Fibroblast of the aortic adventitia (primary cell): ENCODE measurements at regions not wholly inside any gene's neighbourhood (a gene's known extent, or its start where the extent isn't known, plus 50 kb on each side); places are given as distances from the start of the nearest gene placed in this dataset.

Source experiments
- DNase-seq: peaks from one replicate; pipeline ENCODE4 v3.0.0-alpha.2; 2010; ENCODE audit warnings: low read depth
- H3K4me3 ChIP-seq: 2 replicates; pipeline ENCODE4 v1.5.1; 2011; ENCODE audit warnings: low read depth, mild to moderate bottlenecking, control low read depth, low read length, moderate library complexity
- TF ChIP-seq, protein P1 (sequence below): IDR thresholded peaks from 2 replicates; pipeline ENCODE4 v1.5.1; 2011; ENCODE audit warnings: mild to moderate bottlenecking, low read length, control low read depth, inconsistent platforms; ENCODE audit not compliant: insufficient read depth

DNA sequence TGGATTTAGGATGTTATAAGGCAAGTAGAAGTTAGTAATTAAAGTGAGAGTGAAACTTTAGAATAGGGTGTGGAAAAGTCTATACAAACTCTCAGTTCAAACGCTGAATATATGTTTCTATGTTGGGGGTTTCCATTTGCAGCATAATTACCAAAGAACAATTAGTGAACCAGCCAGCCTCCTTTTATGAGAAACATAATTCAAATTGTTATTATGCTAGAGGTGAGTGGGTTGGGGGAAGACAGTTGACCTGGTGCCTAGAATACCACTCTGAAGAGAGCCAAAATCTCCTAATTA is 435.8 kb downstream of the MDFIC start:
- H3K4me3 ChIP-seq: no peak overlapping the region
- TF ChIP-seq, protein P1, sequence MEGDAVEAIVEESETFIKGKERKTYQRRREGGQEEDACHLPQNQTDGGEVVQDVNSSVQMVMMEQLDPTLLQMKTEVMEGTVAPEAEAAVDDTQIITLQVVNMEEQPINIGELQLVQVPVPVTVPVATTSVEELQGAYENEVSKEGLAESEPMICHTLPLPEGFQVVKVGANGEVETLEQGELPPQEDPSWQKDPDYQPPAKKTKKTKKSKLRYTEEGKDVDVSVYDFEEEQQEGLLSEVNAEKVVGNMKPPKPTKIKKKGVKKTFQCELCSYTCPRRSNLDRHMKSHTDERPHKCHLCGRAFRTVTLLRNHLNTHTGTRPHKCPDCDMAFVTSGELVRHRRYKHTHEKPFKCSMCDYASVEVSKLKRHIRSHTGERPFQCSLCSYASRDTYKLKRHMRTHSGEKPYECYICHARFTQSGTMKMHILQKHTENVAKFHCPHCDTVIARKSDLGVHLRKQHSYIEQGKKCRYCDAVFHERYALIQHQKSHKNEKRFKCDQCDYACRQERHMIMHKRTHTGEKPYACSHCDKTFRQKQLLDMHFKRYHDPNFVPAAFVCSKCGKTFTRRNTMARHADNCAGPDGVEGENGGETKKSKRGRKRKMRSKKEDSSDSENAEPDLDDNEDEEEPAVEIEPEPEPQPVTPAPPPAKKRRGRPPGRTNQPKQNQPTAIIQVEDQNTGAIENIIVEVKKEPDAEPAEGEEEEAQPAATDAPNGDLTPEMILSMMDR: no peak
- DNase-seq: no peak

DNA sequence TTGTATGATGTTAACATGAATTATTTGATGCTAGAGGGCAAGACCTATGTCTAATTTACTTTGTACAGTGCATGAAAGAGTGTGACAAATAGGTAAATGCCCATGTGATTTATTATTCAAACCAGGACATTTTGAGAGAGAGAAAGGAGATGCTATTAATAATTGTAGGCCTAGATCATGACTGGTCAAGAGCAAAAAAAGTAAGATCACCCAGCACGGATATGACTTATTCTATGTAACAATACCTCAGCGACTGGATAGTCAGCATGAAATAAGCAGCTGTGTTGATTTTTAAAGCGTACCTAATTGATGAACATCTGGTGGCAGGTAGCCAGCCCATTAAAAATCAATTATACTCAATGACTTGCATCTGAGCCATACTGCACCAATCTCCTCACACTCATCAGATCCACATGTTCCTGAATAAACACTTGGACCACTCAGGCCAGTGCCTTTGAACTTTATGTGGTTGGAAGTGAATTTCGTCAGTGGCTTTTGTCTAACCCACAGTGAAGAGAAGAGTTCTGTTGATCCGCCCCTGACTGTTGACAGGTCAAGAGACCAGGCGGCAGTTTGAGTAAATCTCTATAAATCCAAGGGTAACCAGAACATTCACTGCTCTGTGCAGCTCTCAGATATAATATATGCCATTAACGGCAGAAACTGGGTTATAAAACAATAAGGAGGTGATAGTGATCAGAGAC is 435.3 kb downstream of the MDFIC start:
- TF ChIP-seq, protein P1: no peak
- peak; percentile 44 for DNase-seq
- no peak overlapping the region for H3K4me3 ChIP-seq

DNA sequence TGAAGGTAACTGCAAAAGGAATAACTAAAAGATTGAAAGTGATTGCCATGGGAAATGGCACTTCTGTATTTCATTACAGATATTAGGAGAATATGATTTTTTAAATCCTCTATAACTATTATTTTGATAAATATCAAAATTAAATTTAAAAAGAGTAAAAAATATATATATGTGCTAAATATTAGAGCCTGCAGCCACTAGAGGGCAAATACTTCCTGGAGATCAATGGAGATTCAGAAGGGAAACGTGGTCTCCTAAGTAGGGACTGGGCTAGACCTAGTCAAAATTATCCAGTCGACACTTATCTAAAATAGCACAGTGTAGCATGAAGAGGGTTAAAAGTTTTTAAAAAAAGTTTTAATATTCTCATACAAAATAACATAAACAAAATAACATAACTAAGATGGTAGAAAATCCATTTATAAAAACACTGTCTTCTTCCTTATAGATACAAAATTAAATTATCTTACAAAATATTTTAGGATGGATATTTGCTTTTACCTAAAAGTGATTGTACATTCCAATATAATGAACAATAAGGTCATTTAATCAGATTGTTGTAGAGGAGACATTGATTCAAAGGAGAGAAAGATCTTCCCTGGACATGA is 434.3 kb downstream of the MDFIC start:
- TF ChIP-seq, protein P1: peak; percentile 65
- peak; percentile 77 for DNase-seq

DNA sequence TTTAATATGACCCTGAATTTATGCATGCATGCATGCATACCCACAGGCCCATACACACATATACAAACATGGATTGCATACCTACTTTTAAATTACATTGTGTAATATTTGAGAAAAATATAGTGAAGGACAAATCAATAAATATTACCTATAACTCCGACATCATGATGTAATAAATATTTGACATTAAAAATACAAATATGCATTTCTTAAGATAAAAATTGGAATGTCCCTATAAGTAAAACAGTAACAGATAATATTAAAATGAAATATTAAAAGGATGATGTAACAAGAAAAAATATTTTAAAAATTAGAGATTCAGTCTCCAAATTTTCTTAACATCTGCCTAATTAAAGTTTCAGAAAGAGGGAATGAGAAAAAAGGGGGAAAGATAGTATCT is 433.0 kb downstream of the MDFIC start:
- DNase-seq: no peak
- TF ChIP-seq, protein P1: no peak
- no peak overlapping the region for H3K4me3 ChIP-seq

More for the DNA sequence above, 434.3 kb downstream of the MDFIC start:
- no peak overlapping the region for H3K4me3 ChIP-seq

DNA sequence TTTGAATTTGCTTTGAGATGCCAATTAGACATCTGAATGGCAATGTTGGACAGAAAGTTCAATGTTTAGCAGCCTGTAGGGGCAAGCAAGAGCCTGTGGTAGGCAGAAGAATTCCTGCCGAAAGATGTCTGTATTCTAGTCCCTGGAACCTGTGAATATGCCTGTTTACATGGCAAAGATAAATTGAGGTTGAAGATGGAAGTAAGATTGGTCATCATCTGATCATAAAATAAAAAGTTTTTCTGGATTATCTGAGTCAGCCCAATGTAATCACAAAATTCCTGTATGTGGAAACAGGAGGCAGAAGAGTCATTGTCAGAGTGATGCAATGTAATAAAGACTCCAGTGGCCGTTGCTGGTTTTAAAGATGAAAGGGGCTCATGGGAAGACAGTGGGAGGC is 430.5 kb downstream of the MDFIC start:
- TF ChIP-seq, protein P1: peak; percentile 20
- peak; percentile 73 for DNase-seq
- no peak overlapping the region for H3K4me3 ChIP-seq

DNA sequence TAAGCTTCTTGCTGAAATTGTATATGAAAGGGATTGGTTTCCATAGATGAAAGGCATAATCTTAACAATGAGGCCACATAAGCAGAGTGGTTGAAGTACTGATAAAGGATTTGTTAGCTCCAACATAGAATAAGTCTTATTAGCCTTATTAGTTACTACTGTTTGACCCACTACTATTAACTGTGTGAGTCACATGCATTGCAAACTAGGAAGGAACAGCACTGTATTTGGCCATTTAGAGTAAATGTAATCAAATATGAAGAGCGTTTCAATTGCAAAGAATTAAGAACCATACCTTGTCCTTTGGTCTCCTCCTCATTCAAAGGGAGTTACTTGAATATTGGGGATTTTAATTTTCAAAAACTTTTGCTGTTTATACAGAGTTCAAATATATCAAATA is 428.9 kb downstream of the MDFIC start:
- no peak for DNase-seq
- TF ChIP-seq, protein P1: no peak
- no peak overlapping the region for H3K4me3 ChIP-seq
